GM12865 (cell line): ENCODE measurements at regions not wholly inside any gene's neighbourhood (a gene's known extent, or its start where the extent isn't known, plus 50 kb on each side); places are given as distances from the start of the nearest gene placed in this dataset.

Experiments
- DNase-seq: peaks from one replicate; pipeline ENCODE4 v3.0.0; 2010; ENCODE audit warnings: low read depth
- H3K4me3 ChIP-seq: 2 replicates; pipeline ENCODE4 v1.5.1; 2011; ENCODE audit warnings: mild to moderate bottlenecking, low read depth, low read length, control low read depth
- TF ChIP-seq, protein P1 (sequence below): IDR thresholded peaks from 2 replicates; pipeline ENCODE4 v1.5.1; 2011; ENCODE audit warnings: low read length, control low read depth, low read depth, inconsistent platforms; ENCODE audit not compliant: insufficient read depth; ENCODE audit errors: missing control alignments

- DNase-seq = no peak
- no peak overlapping the region for H3K4me3 ChIP-seq
- TF ChIP-seq, protein P1, sequence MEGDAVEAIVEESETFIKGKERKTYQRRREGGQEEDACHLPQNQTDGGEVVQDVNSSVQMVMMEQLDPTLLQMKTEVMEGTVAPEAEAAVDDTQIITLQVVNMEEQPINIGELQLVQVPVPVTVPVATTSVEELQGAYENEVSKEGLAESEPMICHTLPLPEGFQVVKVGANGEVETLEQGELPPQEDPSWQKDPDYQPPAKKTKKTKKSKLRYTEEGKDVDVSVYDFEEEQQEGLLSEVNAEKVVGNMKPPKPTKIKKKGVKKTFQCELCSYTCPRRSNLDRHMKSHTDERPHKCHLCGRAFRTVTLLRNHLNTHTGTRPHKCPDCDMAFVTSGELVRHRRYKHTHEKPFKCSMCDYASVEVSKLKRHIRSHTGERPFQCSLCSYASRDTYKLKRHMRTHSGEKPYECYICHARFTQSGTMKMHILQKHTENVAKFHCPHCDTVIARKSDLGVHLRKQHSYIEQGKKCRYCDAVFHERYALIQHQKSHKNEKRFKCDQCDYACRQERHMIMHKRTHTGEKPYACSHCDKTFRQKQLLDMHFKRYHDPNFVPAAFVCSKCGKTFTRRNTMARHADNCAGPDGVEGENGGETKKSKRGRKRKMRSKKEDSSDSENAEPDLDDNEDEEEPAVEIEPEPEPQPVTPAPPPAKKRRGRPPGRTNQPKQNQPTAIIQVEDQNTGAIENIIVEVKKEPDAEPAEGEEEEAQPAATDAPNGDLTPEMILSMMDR = no peak
Observed at GRCh38 chr18:55999641-56000040, 411.6 kb upstream of the TCF4 start.

DNA sequence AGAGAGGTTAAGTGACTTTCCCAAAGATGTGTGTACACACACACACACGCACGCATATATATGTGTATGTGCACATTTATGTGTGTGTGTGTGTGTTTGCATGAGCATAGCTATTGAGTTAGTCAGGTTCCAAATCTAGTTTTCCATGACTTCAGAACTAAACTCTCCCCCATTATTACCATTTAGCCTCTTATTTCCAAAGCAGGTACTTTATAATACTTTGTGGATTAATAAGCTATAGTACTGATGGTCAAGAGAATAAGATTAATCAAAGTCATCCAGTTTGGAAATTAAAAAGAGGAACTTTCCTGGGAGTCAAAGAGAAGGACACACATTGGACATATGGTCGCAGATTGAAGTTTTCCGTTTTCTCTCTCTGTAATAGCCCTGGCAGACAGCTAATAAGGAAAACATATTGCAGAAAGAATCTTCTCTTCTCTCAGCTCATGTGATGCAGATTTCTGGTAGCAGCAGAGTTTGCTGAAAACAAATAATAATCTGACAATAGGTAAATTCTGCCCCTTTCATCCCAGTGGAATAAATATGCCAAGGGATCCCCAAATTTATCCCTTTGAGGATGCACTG is 410.9 kb upstream of the TCF4 start:
- no peak overlapping the region for H3K4me3 ChIP-seq
- DNase-seq = no peak
- TF ChIP-seq, protein P1 = no peak

DNA sequence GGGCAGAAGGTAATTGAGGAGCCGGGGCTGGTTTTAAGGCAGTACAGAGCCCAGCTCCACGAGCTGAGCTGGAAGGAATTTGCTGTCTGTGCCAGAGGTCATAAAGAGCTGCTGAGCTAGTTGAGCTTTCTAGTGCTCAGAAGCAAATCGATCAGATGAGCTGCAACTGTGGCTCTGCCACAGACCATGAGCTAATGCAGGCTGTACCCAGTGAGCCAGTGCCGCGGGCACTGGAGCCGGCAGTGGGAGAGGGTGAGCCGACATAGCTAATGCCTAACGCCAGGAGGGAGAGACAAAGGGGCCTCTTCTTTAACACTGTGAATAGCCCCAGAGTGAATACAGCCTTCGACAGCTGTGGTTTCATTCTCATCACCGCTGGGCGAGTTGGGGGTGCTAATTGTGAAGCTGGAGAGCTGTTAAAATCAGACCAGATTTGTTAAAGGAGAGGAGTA is 410.1 kb upstream of the TCF4 start:
- DNase-seq = no peak
- TF ChIP-seq, protein P1 = no peak
- H3K4me3 ChIP-seq = no peak overlapping the region

- DNase-seq = peak; percentile 19
- H3K4me3 ChIP-seq = no peak overlapping the region
- TF ChIP-seq, protein P1 = no peak
Observed at GRCh38 chr18:55997151-55997561, 409.2 kb upstream of the TCF4 start.

DNA sequence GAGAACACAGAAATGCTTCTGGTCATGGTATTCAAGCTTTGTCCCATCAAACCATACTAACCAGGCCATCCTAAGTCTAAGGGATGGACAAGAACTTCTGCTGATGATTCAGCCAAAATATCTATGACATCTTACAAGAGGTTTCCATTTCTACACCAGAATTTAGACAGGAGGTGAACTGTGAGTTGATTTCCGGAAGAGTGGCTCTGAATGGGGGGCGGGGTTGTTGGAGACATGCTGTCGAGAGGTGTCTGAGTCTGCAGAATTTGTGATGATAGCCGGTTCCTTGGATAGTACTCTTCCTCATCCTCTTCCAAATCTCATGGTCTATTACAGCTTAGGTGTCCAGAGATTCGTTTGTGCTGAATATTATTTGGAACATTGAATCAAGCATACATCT is 408.7 kb upstream of the TCF4 start:
- DNase-seq = no peak
- TF ChIP-seq, protein P1 = no peak
- no peak overlapping the region for H3K4me3 ChIP-seq

- no peak for DNase-seq
- TF ChIP-seq, protein P1 = no peak
- H3K4me3 ChIP-seq = no peak overlapping the region
Observed at GRCh38 chr18:55990186-55990585, 402.2 kb upstream of the TCF4 start.

DNA sequence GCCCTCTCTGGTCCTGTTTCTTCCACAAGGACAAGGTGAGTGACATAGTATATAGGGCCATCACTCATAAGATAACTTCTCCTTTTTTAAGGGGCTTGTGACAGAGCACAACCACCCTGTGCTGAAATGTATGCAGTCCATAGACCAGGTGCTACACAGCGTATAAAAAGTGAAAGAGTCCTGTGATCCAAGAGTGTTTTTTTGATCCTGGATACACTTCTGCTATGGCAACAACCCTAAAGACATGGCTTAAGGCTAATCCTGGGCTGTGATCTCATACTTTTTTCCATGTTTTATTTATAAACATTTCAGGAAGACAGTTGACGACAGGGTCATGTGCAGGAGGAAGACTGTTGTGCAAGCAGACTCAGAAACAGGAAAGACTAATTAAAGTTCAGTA is 400.5 kb upstream of the TCF4 start:
- TF ChIP-seq, protein P1 = no peak
- DNase-seq = no peak
- H3K4me3 ChIP-seq = no peak overlapping the region
